ENCODE measurements at regions not wholly inside any gene's neighbourhood (a gene's known extent, or its start where the extent isn't known, plus 50 kb on each side); places are given as distances from the start of the nearest gene placed in this dataset.

DNA sequence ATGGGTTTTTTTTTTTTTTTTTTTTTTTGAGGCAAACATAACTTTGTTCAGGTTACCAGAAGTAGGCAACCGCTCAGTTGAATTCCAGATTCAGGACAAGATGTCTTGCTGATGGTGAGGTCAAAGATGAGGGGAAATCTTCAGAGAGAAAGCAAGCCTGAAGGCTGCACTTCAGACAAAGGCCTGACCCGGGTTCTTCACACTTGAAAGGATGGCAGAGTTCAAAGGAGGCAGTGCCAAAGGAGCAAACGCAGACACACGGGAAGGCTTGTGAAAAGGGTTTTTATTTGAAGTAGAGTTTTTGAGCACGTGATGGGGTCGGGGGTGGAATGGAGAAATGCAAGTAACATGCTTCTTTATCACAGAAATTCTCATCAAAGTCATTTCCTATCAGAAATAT, 960.2 kb upstream of the EEF2KMT start:
- no peak for DNase-seq (ENCODE audit: low spot score)

- DNase-seq (ENCODE audit: low spot score): no peak
Measured at GRCh38 chr16:6048017-6048416, 950.4 kb upstream of the EEF2KMT start.

DNA sequence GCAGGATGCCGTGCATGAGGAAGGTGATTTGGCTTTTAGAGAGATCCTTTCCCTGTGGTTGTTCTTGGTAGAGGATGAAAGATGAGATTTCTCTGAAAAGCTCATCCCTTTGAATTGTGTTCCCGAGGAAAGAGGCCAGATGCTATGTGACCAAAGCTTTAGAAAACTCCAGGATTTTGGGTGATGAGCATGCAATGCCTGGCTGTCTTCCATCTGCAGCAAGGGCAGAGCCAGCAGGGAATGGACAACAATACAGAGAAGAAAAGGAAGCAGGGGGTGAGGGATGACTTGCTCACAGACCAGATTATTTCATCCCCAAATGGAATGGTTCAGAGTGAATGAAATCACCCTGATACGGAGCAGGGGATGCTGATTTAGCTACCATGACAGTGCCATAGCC, 949.7 kb upstream of the EEF2KMT start:
- no peak for DNase-seq (ENCODE audit: low spot score)

- DNase-seq (ENCODE audit: low spot score): no peak
Measured at GRCh38 chr16:6038941-6039645, 941.5 kb upstream of the EEF2KMT start.

DNA sequence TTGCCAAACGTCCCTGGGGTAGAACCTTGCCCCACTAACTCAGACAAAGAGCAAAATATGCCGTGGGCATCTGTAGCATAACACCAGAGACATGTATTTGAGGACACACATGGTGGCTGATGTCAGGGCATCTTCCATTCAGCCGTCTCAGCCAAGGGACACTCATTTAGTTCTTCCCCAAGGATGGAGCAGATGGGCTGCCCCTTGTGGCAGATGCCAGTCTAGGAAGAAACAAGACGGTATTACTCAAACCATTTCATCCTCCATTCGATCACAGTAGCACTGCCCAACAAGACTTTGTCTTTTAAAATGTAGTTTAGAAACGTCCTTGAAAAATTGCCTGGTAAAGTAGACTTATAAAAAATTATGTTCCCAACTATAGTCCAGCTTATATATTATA, 937.6 kb upstream of the EEF2KMT start:
- no peak for DNase-seq (ENCODE audit: low spot score)

GRCh38 chr16:6034511-6034910, 936.9 kb upstream of the EEF2KMT start:
- DNase-seq (ENCODE audit: low spot score): no peak

DNA sequence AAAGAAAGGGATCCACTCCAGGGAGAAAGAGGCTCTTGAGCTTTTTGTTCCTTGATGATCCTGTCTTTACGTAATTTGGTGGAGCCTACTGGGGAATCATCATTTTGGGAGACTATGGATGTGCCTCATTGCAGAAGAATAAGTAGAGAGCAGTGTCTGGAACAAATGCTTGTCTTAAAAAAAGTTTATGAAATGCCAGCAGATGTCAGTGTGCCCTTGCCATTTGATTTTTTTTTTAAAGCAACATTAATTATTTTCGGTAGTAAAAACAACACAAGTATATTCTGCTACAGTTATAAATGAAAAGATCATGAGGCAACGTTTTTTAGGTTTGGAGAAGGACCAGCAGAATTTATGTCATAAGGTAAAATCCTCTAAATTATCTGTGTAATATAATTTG, 934.8 kb upstream of the EEF2KMT start:
- no peak for DNase-seq (ENCODE audit: low spot score)

GRCh38 chr16:6031567-6031966, 934.0 kb upstream of the EEF2KMT start:
- no peak for DNase-seq (ENCODE audit: low spot score)

GRCh38 chr16:6031102-6031501, 933.5 kb upstream of the EEF2KMT start:
- no peak for DNase-seq (ENCODE audit: low spot score)

- DNase-seq (ENCODE audit: low spot score): no peak
Measured at GRCh38 chr16:6027733-6028132, 930.1 kb upstream of the EEF2KMT start.

DNA sequence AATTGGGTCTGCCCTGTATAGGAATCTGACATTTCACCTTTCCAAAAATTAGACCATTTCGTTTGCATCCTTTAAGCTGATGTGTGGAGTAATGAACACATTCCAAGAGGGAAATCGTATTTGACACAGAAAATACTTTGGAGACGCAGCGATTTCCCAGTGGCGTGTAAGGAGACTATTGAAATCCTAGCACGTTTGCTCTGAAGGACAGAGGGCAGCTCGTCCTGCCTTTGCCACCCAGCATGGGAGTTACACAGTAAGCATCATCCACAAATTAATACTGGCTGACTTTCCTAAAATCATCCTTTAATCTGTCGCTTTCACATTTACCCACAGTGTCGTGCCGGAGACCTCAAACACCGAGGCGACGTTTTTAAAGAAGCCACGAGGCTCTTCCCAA, 925.9 kb upstream of the EEF2KMT start:
- no peak for DNase-seq (ENCODE audit: low spot score)

- no peak for DNase-seq (ENCODE audit: low spot score)
Measured at GRCh38 chr16:6021276-6021943, 923.8 kb upstream of the EEF2KMT start.

DNA sequence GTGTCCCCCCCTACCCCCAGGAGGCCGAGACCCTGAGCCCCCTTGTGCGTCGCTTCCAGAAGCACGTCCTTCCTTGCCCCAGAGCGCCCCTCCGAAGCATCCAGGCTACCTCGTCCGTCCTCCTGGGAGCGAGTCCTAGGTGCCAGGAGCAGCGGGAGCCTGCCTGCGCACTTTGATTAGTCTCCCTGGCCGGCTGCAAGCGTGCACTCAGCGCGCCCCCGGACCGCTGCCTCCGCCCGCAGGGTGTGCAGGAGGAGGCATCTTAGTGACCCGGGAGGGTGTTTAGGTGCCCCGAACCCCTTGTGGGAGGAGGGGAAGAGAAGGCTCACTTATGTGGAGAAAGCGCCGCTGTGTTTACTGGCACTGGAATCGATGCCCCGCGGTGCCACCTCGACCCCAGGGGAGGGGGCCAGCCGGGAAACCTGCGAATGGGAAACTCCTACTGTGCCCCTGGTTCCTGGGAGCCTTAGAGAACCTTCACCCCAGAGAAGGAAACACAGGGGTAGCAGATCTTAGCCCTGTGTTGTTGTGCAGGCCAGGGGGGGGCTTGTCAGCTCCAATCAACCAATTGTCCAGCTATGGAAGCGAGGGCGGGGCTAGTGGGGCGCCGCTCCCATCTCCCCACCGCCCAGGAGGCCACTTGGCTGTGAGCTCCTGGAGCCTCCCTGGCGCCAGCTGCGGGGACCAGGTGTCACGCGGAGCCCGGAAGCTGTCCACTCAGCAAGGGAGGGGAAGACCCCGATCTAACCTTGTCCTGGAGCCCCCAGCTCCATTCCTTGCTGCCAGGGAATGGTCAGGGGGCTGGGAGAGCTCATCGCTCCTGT, 922.8 kb upstream of the EEF2KMT start:
- DNase-seq (ENCODE audit: low spot score): no peak

- DNase-seq (ENCODE audit: low spot score): no peak
Measured at GRCh38 chr16:6019490-6019991, 921.9 kb upstream of the EEF2KMT start.

- DNase-seq (ENCODE audit: low spot score): no peak
Measured at GRCh38 chr16:6018848-6019489, 921.4 kb upstream of the EEF2KMT start.

GRCh38 chr16:6016530-6017184, 919.1 kb upstream of the EEF2KMT start:
- DNase-seq (ENCODE audit: low spot score): peak; percentile 0

DNA sequence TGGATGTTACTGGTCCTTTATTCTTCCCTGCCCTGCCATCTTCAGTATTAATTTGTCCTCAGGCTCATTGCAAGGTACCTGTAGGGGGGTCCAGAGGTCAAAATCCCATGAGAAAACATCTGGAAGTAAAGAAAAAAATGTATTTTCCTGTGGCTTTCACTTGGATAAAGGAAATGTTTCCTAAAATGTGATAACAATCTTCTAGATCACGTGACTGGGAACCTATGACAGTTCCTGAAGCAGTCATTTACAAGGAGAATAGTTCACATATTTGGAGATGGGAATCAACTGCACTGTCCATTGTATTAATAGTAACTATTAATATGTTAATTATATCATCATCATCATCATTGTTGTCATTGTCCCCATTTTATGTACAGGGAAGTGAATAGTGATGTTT, 915.1 kb upstream of the EEF2KMT start:
- no peak for DNase-seq (ENCODE audit: low spot score)

- DNase-seq (ENCODE audit: low spot score): no peak
Measured at GRCh38 chr16:6009151-6009550, 911.6 kb upstream of the EEF2KMT start.

GRCh38 chr16:6008670-6009069, 911.1 kb upstream of the EEF2KMT start:
- no peak for DNase-seq (ENCODE audit: low spot score)

DNA sequence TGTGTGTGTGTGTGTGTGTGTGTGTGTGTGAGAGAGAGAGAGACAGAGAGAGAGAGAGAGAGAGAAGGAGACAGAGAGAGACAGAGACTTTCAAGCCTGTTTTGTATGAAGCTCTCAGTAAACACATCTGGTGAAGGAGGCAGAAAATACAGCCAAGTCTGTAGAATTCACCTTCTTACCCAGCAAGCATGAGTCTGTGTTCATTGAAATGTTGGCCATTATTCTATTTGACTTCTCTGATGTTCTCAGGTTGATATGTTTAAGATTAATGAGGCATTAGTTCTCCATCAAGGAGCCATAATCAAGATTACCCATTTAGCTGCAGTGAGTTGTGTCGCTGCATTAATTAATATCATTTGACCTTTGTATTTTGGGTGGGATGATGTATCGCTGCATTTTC, 895.8 kb upstream of the EEF2KMT start:
- DNase-seq (ENCODE audit: low spot score): no peak

DNA sequence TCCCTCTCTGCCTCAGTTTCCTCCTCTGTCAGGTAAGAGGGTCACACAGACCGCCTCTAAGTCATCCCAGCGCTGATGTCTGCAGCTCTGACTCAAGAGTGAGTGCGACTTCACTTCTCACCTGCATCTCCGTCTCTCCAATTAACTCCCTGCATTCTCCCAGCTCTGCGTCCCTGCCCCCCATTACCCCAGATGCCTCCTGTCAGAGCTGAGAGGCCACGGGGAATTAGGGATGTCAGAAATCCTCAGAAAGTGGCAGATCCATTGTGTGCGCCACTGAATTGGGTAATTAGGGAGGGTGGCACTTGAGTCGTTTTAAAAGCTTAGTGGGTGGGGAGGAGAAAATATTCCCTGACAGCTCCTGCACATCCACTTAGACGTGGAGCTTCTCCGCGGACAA, 885.4 kb upstream of the EEF2KMT start:
- DNase-seq (ENCODE audit: low spot score): no peak
